Spleen (tissue), 3 donors: ENCODE measurements at regions not wholly inside any gene's neighbourhood (a gene's known extent, or its start where the extent isn't known, plus 50 kb on each side); places are given as distances from the start of the nearest gene placed in this dataset.
"Not testable (repeated sequence)": the region's sequence is repeated elsewhere in the genome, so short reads cannot be mapped to it uniquely, and the experiment has no call there.

Source experiments
- POLR2A ChIP-seq, 3 donors: fragments of 450-650 bp; IDR thresholded peaks; one replicate each; pipeline ENCODE4 v1.5.1; 2017; ENCODE audit warnings: antibody characterized with exemption in 3 of 3, mild to moderate bottlenecking in 1 of 3
- POLR2AphosphoS5 ChIP-seq, 3 donors: sonication (generic); formaldehyde crosslinking; IDR thresholded peaks; one replicate each; pipeline ENCODE4 v1.5.1; 2017; ENCODE audit warnings: antibody characterized with exemption in 3 of 3

DNA sequence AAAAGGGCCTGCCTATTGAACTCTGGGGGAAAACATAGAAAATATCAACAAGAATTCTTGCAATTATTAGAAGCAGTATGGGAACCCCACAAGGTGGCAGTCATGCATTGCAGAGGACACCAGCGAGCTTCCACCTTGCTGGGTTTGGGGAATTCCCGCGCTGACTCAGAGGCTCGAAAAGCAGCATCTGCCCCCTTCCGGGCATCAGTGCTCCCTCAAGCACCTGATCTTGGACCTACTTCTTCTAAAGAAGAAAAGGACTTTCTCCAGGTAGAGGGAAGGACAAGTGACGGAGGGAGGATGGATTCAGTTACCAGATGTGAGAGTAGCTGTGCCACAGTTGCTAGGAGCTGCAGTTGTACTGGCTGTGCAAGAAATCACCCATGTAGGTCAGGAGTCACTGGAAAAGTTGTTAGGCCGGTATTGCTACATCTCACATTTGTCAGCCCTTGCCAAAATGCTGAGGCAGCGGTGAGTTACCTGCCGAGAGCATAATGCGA is 415.7 kb downstream of the DIRAS2 start:
- not testable (repeated sequence) for TF ChIP-seq POLR2AphosphoS5, POLR2A (IDR thresholded peaks at IDR 0.05)
